ENCODE measurements at regions not wholly inside any gene's neighbourhood (a gene's known extent, or its start where the extent isn't known, plus 50 kb on each side); places are given as distances from the start of the nearest gene placed in this dataset.
"Not testable (repeated sequence)": the region's sequence is repeated elsewhere in the genome, so short reads cannot be mapped to it uniquely, and the experiment has no call there.

DNA sequence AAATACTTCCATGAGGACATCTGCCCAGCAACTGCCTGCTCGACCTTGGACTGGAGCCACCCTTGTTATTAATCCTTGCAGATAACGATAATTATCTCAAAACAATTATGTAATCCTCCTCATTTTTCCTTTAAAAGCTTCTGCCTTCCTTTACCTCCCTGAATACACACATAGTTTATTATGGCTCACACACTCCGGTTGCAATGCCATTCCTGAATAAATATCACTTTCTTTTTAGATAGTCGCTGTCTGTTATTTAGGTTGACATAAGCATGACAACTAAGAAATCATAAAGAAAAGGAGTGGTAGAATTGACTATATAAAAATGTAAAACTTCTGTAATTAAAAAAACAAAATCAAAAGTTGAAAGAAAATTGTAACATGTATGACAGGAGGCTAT, 64.8 kb downstream of the B4GALT7 start:
- H3K9me3 ChIP-seq, H3K36me3 ChIP-seq, H3K4me3 ChIP-seq, DNase-seq, H3K27me3 ChIP-seq: not testable (repeated sequence)

DNA sequence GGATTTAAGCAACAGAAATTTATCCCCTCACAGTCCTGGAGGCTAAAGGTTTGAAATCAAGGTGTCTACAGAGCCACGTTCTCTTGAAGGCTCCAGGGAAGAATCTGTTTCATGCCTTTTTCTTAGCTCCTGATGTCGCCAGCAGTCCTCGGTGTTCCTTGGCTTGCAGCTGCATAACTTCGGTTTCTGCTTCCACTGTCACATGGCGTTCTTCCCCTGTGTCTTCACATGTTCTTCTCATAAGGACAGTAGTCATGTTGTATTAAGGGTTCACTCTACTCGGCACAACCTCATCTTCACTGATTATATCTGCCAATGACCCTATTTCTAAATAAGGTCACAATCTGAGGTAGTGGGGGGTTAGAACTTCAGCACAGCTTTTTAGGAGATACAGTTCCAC, 65.2 kb downstream of the B4GALT7 start:
- not testable (repeated sequence) for H3K36me3 ChIP-seq, H3K4me3 ChIP-seq, H3K27me3 ChIP-seq, H3K9me3 ChIP-seq, DNase-seq

DNA sequence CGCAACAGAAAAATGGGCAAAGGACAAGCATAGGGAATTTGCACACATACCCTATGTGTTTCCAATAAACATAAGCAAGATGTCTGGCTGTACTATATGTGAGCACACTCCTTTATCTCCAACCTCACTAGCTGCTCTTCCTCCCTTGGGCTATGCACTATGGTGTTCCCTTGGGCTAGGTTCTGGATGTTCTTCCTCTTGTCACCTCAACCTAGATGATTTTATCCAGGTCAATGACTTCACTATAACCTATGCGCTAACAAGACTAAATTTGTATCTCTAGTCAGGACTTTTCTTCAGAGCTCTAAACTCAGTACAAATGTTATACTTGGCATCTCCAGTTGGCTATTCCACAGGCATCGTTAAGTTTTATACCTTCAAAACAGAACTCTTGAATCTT, 66.0 kb downstream of the B4GALT7 start:
- not testable (repeated sequence) for H3K4me3 ChIP-seq, H3K36me3 ChIP-seq, DNase-seq, H3K27me3 ChIP-seq, H3K9me3 ChIP-seq

DNA sequence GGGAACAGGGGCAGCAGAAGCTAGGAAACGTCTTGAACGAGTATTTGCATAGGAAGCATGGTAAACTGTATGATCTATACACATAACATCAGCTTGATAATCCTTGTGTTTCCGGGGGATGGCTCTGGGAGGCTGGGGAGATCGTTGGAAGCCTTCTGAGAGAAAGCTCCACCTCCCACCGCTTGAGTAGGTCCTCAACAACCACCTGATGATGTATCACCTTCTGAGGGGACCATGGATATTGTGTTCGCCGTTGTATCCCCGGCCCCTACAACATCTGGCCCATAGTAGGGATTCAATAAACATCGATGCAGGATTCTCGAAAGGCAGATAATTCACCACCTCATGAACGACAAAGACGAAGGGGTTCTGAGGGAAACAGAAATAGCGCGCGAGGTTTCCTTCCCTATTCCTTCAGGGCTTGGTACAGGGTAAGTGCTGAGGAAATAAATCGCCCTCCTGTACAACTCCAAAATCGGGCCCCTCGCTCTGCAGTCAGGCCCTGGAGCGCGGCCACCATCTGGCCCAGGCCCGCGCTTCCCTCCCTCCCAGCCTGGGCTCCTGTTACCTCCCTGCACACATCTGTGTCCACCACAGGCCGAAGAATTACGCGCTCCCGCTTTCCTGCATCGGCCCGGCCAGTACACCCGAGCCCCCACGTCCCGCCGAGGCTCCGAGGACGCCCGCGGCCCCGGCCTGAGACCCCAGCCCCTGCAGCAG, 71.3 kb downstream of the B4GALT7 start:
- not testable (repeated sequence) for H3K4me3 ChIP-seq

DNA sequence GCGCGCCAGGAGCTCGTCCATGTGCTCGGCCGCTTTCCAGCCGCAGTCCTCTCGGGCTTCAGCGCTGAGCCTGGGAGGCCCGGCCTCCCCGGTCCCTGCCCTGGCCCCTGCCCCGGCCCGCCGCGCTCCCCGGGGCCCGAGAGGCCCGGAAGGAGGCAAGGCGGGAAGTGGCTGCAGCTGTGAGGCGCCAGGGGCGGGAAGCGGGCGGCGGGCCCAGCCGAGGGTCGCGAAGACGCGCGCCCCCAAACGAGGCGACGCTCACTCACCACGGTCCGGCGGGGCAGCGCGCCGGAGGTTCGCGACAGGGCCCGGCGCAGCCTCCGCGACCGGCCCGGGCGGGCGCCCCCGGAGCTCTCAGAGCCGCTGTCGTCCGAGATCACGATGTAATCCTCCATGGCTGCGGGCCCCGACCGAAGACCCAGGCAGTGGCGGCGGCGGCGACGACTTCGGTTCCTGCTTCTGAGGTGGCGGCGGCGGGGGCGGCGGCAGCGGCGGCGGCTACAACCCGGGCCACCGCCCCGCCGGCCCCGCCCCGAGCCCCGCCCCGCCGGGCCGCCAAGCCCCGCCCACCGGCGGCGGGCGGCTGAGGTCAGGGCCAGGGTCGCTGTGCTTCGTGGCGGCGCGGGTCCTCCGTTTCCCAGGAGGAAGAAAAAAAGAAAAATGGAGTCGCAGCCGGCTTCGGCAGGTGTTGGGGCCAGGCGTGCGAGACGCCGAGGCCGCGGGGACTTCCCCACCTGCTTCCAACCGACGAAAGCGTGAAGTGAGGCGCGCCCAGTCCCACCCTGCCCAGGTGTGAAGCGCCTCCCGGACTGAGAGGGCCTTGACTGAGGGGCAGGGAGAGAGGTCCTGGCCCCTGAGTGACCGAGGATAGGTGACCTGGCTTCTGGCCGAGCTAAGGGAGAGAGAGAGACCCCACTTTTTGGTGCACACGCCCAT, 72.1 kb downstream of the B4GALT7 start:
- not testable (repeated sequence) for H3K4me3 ChIP-seq, H3K36me3 ChIP-seq, H3K9me3 ChIP-seq, H3K27me3 ChIP-seq
- peak; percentile 72 for DNase-seq

More for the DNA sequence above, 71.3 kb downstream of the B4GALT7 start:
- DNase-seq, H3K9me3 ChIP-seq, H3K36me3 ChIP-seq, H3K27me3 ChIP-seq: not testable (repeated sequence)
